Erythroblast (primary cell): ENCODE measurements at regions not wholly inside any gene's neighbourhood (a gene's known extent, or its start where the extent isn't known, plus 50 kb on each side); places are given as distances from the start of the nearest gene placed in this dataset.

Experiments
- GATA1 ChIP-seq: IDR thresholded peaks from 2 replicates; pipeline ENCODE4 v1.6.1; 2011; ENCODE audit warnings: low read depth, mild to moderate bottlenecking, control low read depth, low read length, moderate library complexity
- POLR2A ChIP-seq: IDR thresholded peaks from 2 replicates; pipeline ENCODE4 v1.6.1; 2011; ENCODE audit warnings: mild to moderate bottlenecking, low read length

DNA sequence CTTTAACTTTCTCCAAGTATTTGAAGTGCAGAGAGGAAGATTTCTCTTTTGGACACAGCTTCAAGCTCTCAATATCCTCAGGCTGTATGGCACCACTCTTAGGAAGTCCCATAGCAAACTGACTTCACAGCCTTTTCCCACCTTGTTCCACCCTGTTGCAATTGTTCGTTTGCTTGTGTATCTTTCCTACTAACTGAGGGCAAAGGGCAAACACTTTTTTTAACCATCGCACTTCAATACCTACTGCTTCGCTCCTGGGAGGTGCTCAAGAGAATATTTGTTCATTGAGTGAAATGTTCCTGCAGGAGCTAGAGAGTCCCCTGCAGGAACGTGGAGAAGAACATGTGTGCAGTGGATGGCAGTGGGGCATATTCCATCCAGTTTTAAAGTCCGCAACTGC is 638.6 kb downstream of the BCOR start:
- TF ChIP-seq POLR2A (no peak), GATA1 (no peak)
